ENCODE measurements at regions not wholly inside any gene's neighbourhood (a gene's known extent, or its start where the extent isn't known, plus 50 kb on each side); places are given as distances from the start of the nearest gene placed in this dataset.

DNA sequence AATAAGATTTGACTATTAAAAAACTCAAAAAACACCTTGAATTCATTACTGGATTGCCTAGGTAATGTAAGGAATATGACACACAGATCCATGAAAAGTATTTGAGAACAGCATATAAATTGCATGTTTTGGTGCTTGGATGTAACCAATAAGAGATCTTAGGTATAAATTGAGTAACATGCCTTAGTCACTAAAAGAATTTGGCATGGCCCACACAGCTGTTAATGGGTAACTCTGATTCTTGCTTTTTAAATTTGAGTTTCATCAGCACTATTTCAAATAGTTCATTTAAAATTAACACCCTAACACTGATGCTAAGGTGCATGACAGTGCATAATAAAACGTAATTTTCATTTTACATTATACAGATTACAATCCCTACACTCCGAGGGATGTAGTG is 779.3 kb upstream of the WWC1 start:
- Histone ChIP-seq H3K4me3 (ENCODE audit: low read length) (no peak overlapping the region), H3K4me1 (ENCODE audit: control insufficient read depth, insufficient read depth, low read length) (no peaks in the 10 kb centered on the region), H3K27ac (ENCODE audit: low read depth, low read length) (no peak overlapping the region), H3K9me3 (ENCODE audit: control insufficient read depth, low read length) (no peaks in the 10 kb centered on the region), H3K27me3 (ENCODE audit: control insufficient read depth, insufficient read depth, low read length, poor library complexity, severe bottlenecking) (no peaks in the 10 kb centered on the region), H3K36me3 (ENCODE audit: control insufficient read depth, insufficient read depth, low read length) (no peaks in the 10 kb centered on the region), H3K9ac (ENCODE audit: extremely low read depth, low read length, poor library complexity, severe bottlenecking) (no peak overlapping the region)
- H3K4me1 Mint-ChIP-seq, result peaks cover 32% of the 10 kb centered on the region
- 100% methylated on average over 2 of the region's 2 CpGs; no CpG with 5 or more reads in 1 of the 2 experiments for WGBS, 2 experiments (ENCODE audit: insufficient coverage in 1 of 2, insufficient read length in 1 of 2)
- TF ChIP-seq, protein P1, sequence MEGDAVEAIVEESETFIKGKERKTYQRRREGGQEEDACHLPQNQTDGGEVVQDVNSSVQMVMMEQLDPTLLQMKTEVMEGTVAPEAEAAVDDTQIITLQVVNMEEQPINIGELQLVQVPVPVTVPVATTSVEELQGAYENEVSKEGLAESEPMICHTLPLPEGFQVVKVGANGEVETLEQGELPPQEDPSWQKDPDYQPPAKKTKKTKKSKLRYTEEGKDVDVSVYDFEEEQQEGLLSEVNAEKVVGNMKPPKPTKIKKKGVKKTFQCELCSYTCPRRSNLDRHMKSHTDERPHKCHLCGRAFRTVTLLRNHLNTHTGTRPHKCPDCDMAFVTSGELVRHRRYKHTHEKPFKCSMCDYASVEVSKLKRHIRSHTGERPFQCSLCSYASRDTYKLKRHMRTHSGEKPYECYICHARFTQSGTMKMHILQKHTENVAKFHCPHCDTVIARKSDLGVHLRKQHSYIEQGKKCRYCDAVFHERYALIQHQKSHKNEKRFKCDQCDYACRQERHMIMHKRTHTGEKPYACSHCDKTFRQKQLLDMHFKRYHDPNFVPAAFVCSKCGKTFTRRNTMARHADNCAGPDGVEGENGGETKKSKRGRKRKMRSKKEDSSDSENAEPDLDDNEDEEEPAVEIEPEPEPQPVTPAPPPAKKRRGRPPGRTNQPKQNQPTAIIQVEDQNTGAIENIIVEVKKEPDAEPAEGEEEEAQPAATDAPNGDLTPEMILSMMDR (conservative IDR thresholded peaks at IDR 0.05), result no peak
- H3K27ac Mint-ChIP-seq, result no peak overlapping the region
- DNase-seq, result no peak
- H3K36me3 Mint-ChIP-seq (ENCODE audit: low read depth), result no peaks in the 10 kb centered on the region
- no peaks in the 10 kb centered on the region for H3K9me3 Mint-ChIP-seq
- no peak overlapping the region for H3K4me3 Mint-ChIP-seq
- peaks cover 2% of the 10 kb centered on the region for H3K27me3 Mint-ChIP-seq (ENCODE audit: insufficient read depth)

DNA sequence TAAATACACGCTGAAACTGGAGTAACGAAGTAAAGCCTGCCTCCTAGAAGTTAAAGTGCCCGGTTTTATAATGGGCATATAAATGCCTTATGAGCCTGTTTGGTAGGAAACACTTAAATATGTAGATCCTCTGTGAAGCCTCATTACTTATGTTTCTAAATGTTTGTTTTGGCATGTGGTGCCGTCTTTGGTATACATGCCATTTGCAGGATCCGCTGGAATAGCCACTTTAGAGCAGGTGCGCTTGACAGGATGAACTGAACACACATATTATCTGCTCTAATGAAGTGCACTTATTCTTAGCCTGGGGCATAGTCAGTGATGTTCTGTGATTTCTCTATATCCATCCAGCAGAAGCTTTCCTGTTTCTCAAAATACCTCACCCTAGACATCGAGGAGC is 778.1 kb upstream of the WWC1 start:
- no peak overlapping the region for H3K4me3 Mint-ChIP-seq
- H3K27me3 Mint-ChIP-seq (ENCODE audit: insufficient read depth), result peaks cover 2% of the 10 kb centered on the region
- no peaks in the 10 kb centered on the region for H3K9me3 Mint-ChIP-seq
- no peaks in the 10 kb centered on the region for H3K9me3 ChIP-seq (ENCODE audit: control insufficient read depth, low read length)
- peaks cover 41% of the 10 kb centered on the region for H3K4me1 Mint-ChIP-seq
- no peak for DNase-seq
- TF ChIP-seq, protein P1 (conservative IDR thresholded peaks at IDR 0.05), result no peak
- H3K4me3 ChIP-seq (ENCODE audit: low read length), result no peak overlapping the region
- H3K36me3 ChIP-seq (ENCODE audit: control insufficient read depth, insufficient read depth, low read length), result no peaks in the 10 kb centered on the region
- no peak overlapping the region for H3K9ac ChIP-seq (ENCODE audit: extremely low read depth, low read length, poor library complexity, severe bottlenecking)
- H3K27me3 ChIP-seq (ENCODE audit: control insufficient read depth, insufficient read depth, low read length, poor library complexity, severe bottlenecking), result no peaks in the 10 kb centered on the region
- WGBS, 2 experiments (ENCODE audit: insufficient coverage in 1 of 2, insufficient read length in 1 of 2), result 95 to 100% methylated on average over 5 to 7 of the region's 7 CpGs
- no peaks in the 10 kb centered on the region for H3K36me3 Mint-ChIP-seq (ENCODE audit: low read depth)
- no peak overlapping the region for H3K27ac Mint-ChIP-seq
- no peaks in the 10 kb centered on the region for H3K4me1 ChIP-seq (ENCODE audit: control insufficient read depth, insufficient read depth, low read length)
- no peak overlapping the region for H3K27ac ChIP-seq (ENCODE audit: low read depth, low read length)

DNA sequence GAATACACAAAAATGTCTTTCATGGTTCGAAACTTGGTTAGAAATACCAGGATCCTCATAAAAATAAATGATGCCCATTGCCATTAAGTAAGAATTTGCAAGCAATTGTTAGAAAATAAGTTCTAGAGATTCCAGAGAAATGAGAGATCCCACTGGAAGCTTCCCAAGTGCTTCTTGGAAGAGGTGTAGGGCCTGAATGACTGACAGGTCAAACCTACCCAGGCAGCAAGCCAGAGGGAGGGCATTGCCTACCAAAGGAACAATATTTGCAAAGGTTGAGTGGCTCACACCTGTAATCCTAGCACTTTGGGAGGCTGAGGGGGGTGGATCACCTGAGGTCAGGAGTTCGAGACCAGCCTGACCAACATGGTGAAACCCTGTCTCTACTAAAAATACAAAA is 777.0 kb upstream of the WWC1 start:
- TF ChIP-seq, protein P1 (conservative IDR thresholded peaks at IDR 0.05), result no peak
- Mint-ChIP-seq H3K36me3 (ENCODE audit: low read depth) (no peaks in the 10 kb centered on the region), H3K4me3 (no peak overlapping the region), H3K27ac (no peak overlapping the region), H3K27me3 (ENCODE audit: insufficient read depth) (peaks cover 2% of the 10 kb centered on the region), H3K9me3 (no peaks in the 10 kb centered on the region), H3K4me1 (peaks cover 41% of the 10 kb centered on the region)
- Histone ChIP-seq H3K36me3 (ENCODE audit: control insufficient read depth, insufficient read depth, low read length) (no peaks in the 10 kb centered on the region), H3K27ac (ENCODE audit: low read depth, low read length) (no peak overlapping the region), H3K9ac (ENCODE audit: extremely low read depth, low read length, poor library complexity, severe bottlenecking) (no peak overlapping the region), H3K9me3 (ENCODE audit: control insufficient read depth, low read length) (no peaks in the 10 kb centered on the region), H3K27me3 (ENCODE audit: control insufficient read depth, insufficient read depth, low read length, poor library complexity, severe bottlenecking) (no peaks in the 10 kb centered on the region), H3K4me3 (ENCODE audit: low read length) (no peak overlapping the region), H3K4me1 (ENCODE audit: control insufficient read depth, insufficient read depth, low read length) (no peaks in the 10 kb centered on the region)
- WGBS, 2 experiments (ENCODE audit: insufficient coverage in 1 of 2, insufficient read length in 1 of 2), result 100% methylated on average over 1 to 2 of the region's 2 CpGs
- no peak for DNase-seq

Measured in endodermal cell (in vitro differentiated cells).